ACHN (cell line): ENCODE measurements at regions not wholly inside any gene's neighbourhood (a gene's known extent, or its start where the extent isn't known, plus 50 kb on each side); places are given as distances from the start of the nearest gene placed in this dataset.
A peak's percentile ranks its signal among the peaks of the same experiment; 100 is the strongest.
"Not testable (repeated sequence)": the region's sequence is repeated elsewhere in the genome, so short reads cannot be mapped to it uniquely, and the experiment has no call there.

Experiments used
- DNase-seq: peaks from one replicate; pipeline ENCODE4 v3.0.0-alpha.2; 2015
- in situ Hi-C: cut with HindIII; loops from 2 replicates; pipeline ENCODE4 v1.10.0; 2017; ENCODE audit warnings: low sequenced_read_pairs, low pct_ligation_motif_present, low pct_unique_long_range_greater_than_20kb

- no peak for DNase-seq
- in situ Hi-C loops = no loop called here
Measured at GRCh38 chr15:62870216-62870615, 172.3 kb upstream of the TPM1 start.

GRCh38 chr15:62870701-62871100 lies 171.8 kb upstream of the TPM1 start:
- DNase-seq, in situ Hi-C loops: not testable (repeated sequence)

- DNase-seq = no peak
- in situ Hi-C loops = no loop called here
Measured at GRCh38 chr15:62873203-62873602, 169.3 kb upstream of the TPM1 start.

- in situ Hi-C loops = no loop called here
- DNase-seq = no peak
Measured at GRCh38 chr15:62874064-62874463, 168.5 kb upstream of the TPM1 start.

GRCh38 chr15:62874959-62875625 lies 167.5 kb upstream of the TPM1 start:
- in situ Hi-C loops = no loop called here
- DNase-seq = no peak

GRCh38 chr15:62875626-62876021 lies 166.9 kb upstream of the TPM1 start:
- DNase-seq = no peak
- in situ Hi-C loops = no loop called here

- in situ Hi-C loops = no loop called here
- no peak for DNase-seq
Measured at GRCh38 chr15:62877276-62877857, 165.2 kb upstream of the TPM1 start.

GRCh38 chr15:62878070-62878469 lies 164.5 kb upstream of the TPM1 start:
- in situ Hi-C loops = no loop called here
- no peak for DNase-seq

- in situ Hi-C loops = no loop called here
- no peak for DNase-seq
Measured at GRCh38 chr15:62879770-62880169, 162.8 kb upstream of the TPM1 start.

- no peak for DNase-seq
- in situ Hi-C loops = no loop called here
Measured at GRCh38 chr15:62880278-62880677, 162.3 kb upstream of the TPM1 start.

GRCh38 chr15:62881056-62881455 lies 161.5 kb upstream of the TPM1 start:
- DNase-seq = no peak
- in situ Hi-C loops = no loop called here

- no peak for DNase-seq
- in situ Hi-C loops = no loop called here
Measured at GRCh38 chr15:62883938-62884479, 158.5 kb upstream of the TPM1 start.

GRCh38 chr15:62886431-62887071 lies 156.0 kb upstream of the TPM1 start:
- in situ Hi-C loops = no loop called here
- DNase-seq = no peak

GRCh38 chr15:62887113-62887570 lies 155.4 kb upstream of the TPM1 start:
- in situ Hi-C loops = no loop called here

GRCh38 chr15:62888623-62889022 lies 153.9 kb upstream of the TPM1 start:
- in situ Hi-C loops = no loop called here
- DNase-seq = no peak

More at GRCh38 chr15:62887113-62887570, 155.4 kb upstream of the TPM1 start:
- no peak for DNase-seq

GRCh38 chr15:62889141-62889661 lies 153.3 kb upstream of the TPM1 start:
- no peak for DNase-seq
- in situ Hi-C loops = no loop called here

- DNase-seq = no peak
- in situ Hi-C loops = no loop called here
Measured at GRCh38 chr15:62889734-62890505, 152.6 kb upstream of the TPM1 start.

GRCh38 chr15:62894322-62895085 lies 148.0 kb upstream of the TPM1 start:
- in situ Hi-C loops = no loop called here
- peak; percentile 15 for DNase-seq
